Sigmoid colon (tissue), 4 donors: ENCODE measurements at regions not wholly inside any gene's neighbourhood (a gene's known extent, or its start where the extent isn't known, plus 50 kb on each side); places are given as distances from the start of the nearest gene placed in this dataset.

Source experiments
- EP300 ChIP-seq, 4 donors: sonication (generic); formaldehyde crosslinking; IDR thresholded peaks; one replicate each; pipeline ENCODE4 v1.6.1; 2017; ENCODE audit warnings: antibody characterized with exemption in 4 of 4
- POLR2A ChIP-seq, 2 donors: fragments of 450-650 bp; IDR thresholded peaks; one replicate each; pipeline ENCODE4 v1.6.1; 2016; ENCODE audit warnings: antibody characterized with exemption in 2 of 2, mild to moderate bottlenecking in 2 of 2, moderate library complexity in 2 of 2

DNA sequence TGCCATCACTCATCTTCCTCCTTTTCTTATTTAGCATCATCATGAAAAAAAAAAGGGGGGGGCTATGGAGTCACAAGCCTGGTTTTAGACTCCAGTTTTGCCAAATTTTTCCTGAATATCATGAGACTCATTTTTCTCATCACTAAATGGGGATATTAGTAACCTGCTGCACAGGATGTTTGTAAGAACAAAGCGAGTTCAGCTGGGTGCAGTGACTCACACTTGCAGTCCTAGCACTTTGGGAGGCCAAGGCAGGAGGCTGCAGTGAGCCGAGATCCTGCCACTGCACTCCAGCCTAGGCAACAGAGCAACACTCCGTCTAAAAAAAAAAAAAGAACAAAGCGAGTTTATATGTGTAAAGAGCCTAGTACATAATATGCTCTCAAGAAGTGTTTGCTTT lies 82.8 kb downstream of the TFAP2A start:
- no peak for TF ChIP-seq EP300 (IDR thresholded peaks at IDR 0.05)
- no peak for TF ChIP-seq POLR2A (IDR thresholded peaks at IDR 0.05)
